Testis (tissue), 2 donors: ENCODE measurements at regions not wholly inside any gene's neighbourhood (a gene's known extent, or its start where the extent isn't known, plus 50 kb on each side); places are given as distances from the start of the nearest gene placed in this dataset.

Source experiments
- POLR2A ChIP-seq: fragments of 450-650 bp; IDR thresholded peaks from one replicate; pipeline ENCODE4 v1.6.1; 2017; ENCODE audit warnings: antibody characterized with exemption, mild to moderate bottlenecking, moderate library complexity
- TF ChIP-seq, protein P1 (sequence below), 3 experiments: fragments of 450-650 bp in 2 of 3; fragments of 200-600 bp in 1 of 3; sonication (generic) in 1 of 3; IDR thresholded peaks; one replicate each; pipeline ENCODE4 v1.5.1; 2016 to 2019; ENCODE audit warnings: antibody characterized with exemption in 3 of 3, mild to moderate bottlenecking in 2 of 3, moderate library complexity in 1 of 3

DNA sequence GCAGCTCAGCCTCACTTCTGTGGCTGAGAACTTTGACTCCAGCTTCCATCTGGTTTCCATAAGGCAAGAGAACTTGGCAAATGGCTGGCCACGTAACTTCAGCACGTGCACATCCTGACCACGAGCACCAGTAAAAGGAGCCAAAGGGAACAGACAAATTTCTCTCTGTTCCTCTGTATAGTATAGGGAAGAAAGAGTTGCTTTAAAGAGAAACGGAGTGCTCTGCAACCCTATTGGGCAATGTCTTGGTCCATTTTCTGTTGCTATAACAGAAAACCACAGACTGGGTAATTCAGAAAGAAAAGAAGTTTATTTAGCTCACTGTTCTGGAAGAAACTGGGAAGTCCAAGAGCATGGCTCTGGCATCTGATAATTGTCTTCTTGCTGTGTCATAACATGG, 558.7 kb downstream of the ACTL7B start:
- TF ChIP-seq, protein P1, sequence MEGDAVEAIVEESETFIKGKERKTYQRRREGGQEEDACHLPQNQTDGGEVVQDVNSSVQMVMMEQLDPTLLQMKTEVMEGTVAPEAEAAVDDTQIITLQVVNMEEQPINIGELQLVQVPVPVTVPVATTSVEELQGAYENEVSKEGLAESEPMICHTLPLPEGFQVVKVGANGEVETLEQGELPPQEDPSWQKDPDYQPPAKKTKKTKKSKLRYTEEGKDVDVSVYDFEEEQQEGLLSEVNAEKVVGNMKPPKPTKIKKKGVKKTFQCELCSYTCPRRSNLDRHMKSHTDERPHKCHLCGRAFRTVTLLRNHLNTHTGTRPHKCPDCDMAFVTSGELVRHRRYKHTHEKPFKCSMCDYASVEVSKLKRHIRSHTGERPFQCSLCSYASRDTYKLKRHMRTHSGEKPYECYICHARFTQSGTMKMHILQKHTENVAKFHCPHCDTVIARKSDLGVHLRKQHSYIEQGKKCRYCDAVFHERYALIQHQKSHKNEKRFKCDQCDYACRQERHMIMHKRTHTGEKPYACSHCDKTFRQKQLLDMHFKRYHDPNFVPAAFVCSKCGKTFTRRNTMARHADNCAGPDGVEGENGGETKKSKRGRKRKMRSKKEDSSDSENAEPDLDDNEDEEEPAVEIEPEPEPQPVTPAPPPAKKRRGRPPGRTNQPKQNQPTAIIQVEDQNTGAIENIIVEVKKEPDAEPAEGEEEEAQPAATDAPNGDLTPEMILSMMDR (IDR thresholded peaks at IDR 0.05), result no peak
- TF ChIP-seq POLR2A, result no peak
